HepG2 (cell line): ENCODE measurements at regions not wholly inside any gene's neighbourhood (a gene's known extent, or its start where the extent isn't known, plus 50 kb on each side); places are given as distances from the start of the nearest gene placed in this dataset.

Source experiments
- ATAC-seq: fragments of 200-7000 bp; cut with Tn5 transposase; 3 replicates; pipeline ENCODE4 v1.9.1; 2020; ENCODE audit warnings: mild to moderate bottlenecking, moderate library complexity
- BruUV-seq: library from RNA; stranded (reverse); fragments of 400-500 nt; replicated peaks from 2 replicates; lab custom pipeline; 2021; lab: Mats Ljungman, UMichigan
- CTCF ChIA-PET: fragments of 300-600 bp; formaldehyde crosslinking; extraction: SDS; loops from one replicate; lab custom pipeline; 2021; ENCODE audit warnings: low total read pairs, inconsistent platforms, low intra/inter-chr PET ratio; lab: Yijun Ruan, JAX
- POLR2A ChIA-PET: fragments of 350-600 bp; sonication (Branson Sonifier 250); formaldehyde crosslinking; loops from one replicate; lab custom pipeline; 2020; ENCODE audit warnings: antibody characterized with exemption, inconsistent platforms; lab: Yijun Ruan, JAX
- DNase-seq: peaks from one replicate; pipeline ENCODE4 v3.0.0-alpha.2; 2015; ENCODE audit warnings: low spot score
- FAIRE-seq: peaks from 3 replicates; lab custom pipeline; 2011; peaks lifted over from hg19 to GRCh38; lab: Jason Lieb, UNC
- H2AFZ ChIP-seq: one replicate; pipeline ENCODE4 v1.6.1; 2011; ENCODE audit warnings: low read length, inconsistent platforms
- H3K27ac ChIP-seq: fragments of 300-600 bp; 3 replicates; pipeline ENCODE4 v1.8.0; 2011; ENCODE audit warnings: mixed run types, mild to moderate bottlenecking, mixed read lengths, low read length, inconsistent platforms; ENCODE audit not compliant: insufficient read depth; ENCODE audit errors: extremely low read length
- H3K27me3 ChIP-seq, 2 experiments: fragments of 200-600 bp in 1 of 2; 2 replicates in 1 of 2; 3 replicates in 1 of 2; pipeline versions ENCODE4 v1.6.0 to v1.8.0; 2011; ENCODE audit warnings: low read length in 2 of 2, mild to moderate bottlenecking in 2 of 2, moderate library complexity in 2 of 2, inconsistent platforms in 1 of 2; ENCODE audit not compliant: insufficient read depth in 2 of 2, control insufficient read depth in 1 of 2
- H3K36me3 ChIP-seq, 2 experiments: fragments of 200-600 bp in 1 of 2; replicated peaks in 1 of 2; 2 replicates in 1 of 2; 3 replicates in 1 of 2; pipeline versions ENCODE4 v1.5.1 to v1.8.0; 2011; ENCODE audit warnings: low read length in 2 of 2, inconsistent platforms in 1 of 2; ENCODE audit not compliant: insufficient read depth in 2 of 2, control insufficient read depth in 1 of 2
- H3K4me1 ChIP-seq: 2 replicates; pipeline ENCODE4 v1.5.1; 2012; ENCODE audit warnings: low read length, inconsistent platforms; ENCODE audit not compliant: insufficient read depth
- H3K4me2 ChIP-seq: 2 replicates; pipeline ENCODE4 v1.6.0; 2011; ENCODE audit warnings: low read depth, low read length, inconsistent platforms
- H3K4me3 ChIP-seq, 3 experiments: fragments of 200-600 bp in 1 of 3; sonication (generic), shearing (Covaris generic) in 1 of 3; replicated peaks in 1 of 3; 2 replicates each; pipeline ENCODE4 v1.5.1; 2011 to 2016; ENCODE audit warnings: low read length in 3 of 3, inconsistent platforms in 2 of 3, low read depth in 2 of 3, mild to moderate bottlenecking in 2 of 3, control low read depth in 1 of 3, mixed read lengths in 1 of 3; ENCODE audit not compliant: insufficient read depth in 1 of 3
- H3K79me2 ChIP-seq: one replicate; pipeline ENCODE4 v1.6.1; 2011; ENCODE audit warnings: low read length, inconsistent platforms; ENCODE audit not compliant: insufficient read depth
- H3K9ac ChIP-seq: 2 replicates; pipeline ENCODE4 v1.6.0; 2011; ENCODE audit warnings: mild to moderate bottlenecking, low read depth, low read length, inconsistent platforms; ENCODE audit not compliant: insufficient read depth
- H3K9me3 ChIP-seq: 2 replicates; pipeline ENCODE4 v1.5.1; 2012; ENCODE audit warnings: mild to moderate bottlenecking, low read length
- H4K20me1 ChIP-seq: 2 replicates; pipeline ENCODE4 v1.6.0; 2011; ENCODE audit warnings: inconsistent platforms, mild to moderate bottlenecking, low read length, moderate library complexity; ENCODE audit not compliant: insufficient read depth
- ATRX ChIP-seq: sonication (generic); formaldehyde crosslinking; IDR thresholded peaks from 2 replicates; pipeline ENCODE4 v1.4.0; 2020; ENCODE audit warnings: missing genetic modification reagents, borderline replicate concordance
- GABPB1 ChIP-seq: IDR thresholded peaks from 2 replicates; pipeline ENCODE4 v1.6.1; 2016; ENCODE audit warnings: mild to moderate bottlenecking, missing genetic modification reagents, moderate library complexity, missing compliant biosample characterization
- GMEB2 ChIP-seq: IDR thresholded peaks from 2 replicates; pipeline ENCODE4 v1.6.1; 2016; ENCODE audit warnings: missing biosample characterization, missing genetic modification reagents, low read depth
- KAT7 ChIP-seq: IDR thresholded peaks from 2 replicates; pipeline ENCODE4 v1.6.1; 2018; ENCODE audit warnings: borderline replicate concordance, missing compliant biosample characterization
- NCOA2 ChIP-seq: sonication (generic); formaldehyde crosslinking; IDR thresholded peaks from 2 replicates; pipeline ENCODE4 v1.8.0; 2022; ENCODE audit warnings: inconsistent platforms
- REST ChIP-seq, 2 experiments: IDR thresholded peaks; 2 replicates each; pipeline ENCODE4 v1.6.1; 2011 to 2012; ENCODE audit warnings: low read length in 2 of 2, borderline replicate concordance in 1 of 2, low read depth in 1 of 2, mild to moderate bottlenecking in 1 of 2, moderate library complexity in 1 of 2
- ZBTB25 ChIP-seq: IDR thresholded peaks from 2 replicates; pipeline ENCODE4 v1.6.1; 2018; ENCODE audit warnings: missing genetic modification reagents
- ZNF225 ChIP-seq: sonication (generic); formaldehyde crosslinking; IDR thresholded peaks from 2 replicates; pipeline ENCODE4 v1.4.0; 2020; ENCODE audit warnings: mild to moderate bottlenecking, missing genetic modification reagents
- ZNF292 ChIP-seq: sonication (generic); formaldehyde crosslinking; IDR thresholded peaks from 2 replicates; pipeline ENCODE4 v1.8.1; 2022; ENCODE audit warnings: mild to moderate bottlenecking, low read depth, missing genetic modification reagents, borderline replicate concordance
- ZNF563 ChIP-seq: sonication (generic); formaldehyde crosslinking; IDR thresholded peaks from 2 replicates; pipeline ENCODE4 v1.8.0; 2022; ENCODE audit warnings: mild to moderate bottlenecking, moderate library complexity, missing genetic modification reagents
- ZNF598 ChIP-seq: sonication (generic); formaldehyde crosslinking; IDR thresholded peaks from 2 replicates; pipeline ENCODE4 v1.5.1; 2020; ENCODE audit warnings: mild to moderate bottlenecking, missing genetic modification reagents, borderline replicate concordance
- in situ Hi-C: cut with HindIII; loops from 2 replicates; pipeline ENCODE4 v1.10.0; 2017; ENCODE audit warnings: low pct_unique_long_range_greater_than_20kb; ENCODE audit not compliant: extremely low pct_ligation_motif_present
- intact Hi-C: fragments of 100-400 bp; cut with micrococcal nuclease; formaldehyde crosslinking; loops from one replicate; pipeline ENCODE4 v1.10.0; 2022; ENCODE audit not compliant: unreplicated experiment
- TF ChIP-seq, protein P1 (sequence below): sonication (generic); formaldehyde crosslinking; IDR thresholded peaks from 2 replicates; pipeline ENCODE4 v1.8.0; 2022; ENCODE audit warnings: missing genetic modification reagents, mild to moderate bottlenecking, inconsistent platforms, borderline replicate concordance
- TF ChIP-seq, protein P2 (sequence below), 2 experiments: sonication (generic) in 1 of 2; formaldehyde crosslinking in 1 of 2; IDR thresholded peaks; 2 replicates each; pipeline versions ENCODE4 v1.4.0 to v1.6.1; 2016 to 2020; ENCODE audit warnings: borderline replicate concordance in 1 of 2, low read depth in 1 of 2, mild to moderate bottlenecking in 1 of 2, missing genetic modification reagents in 1 of 2

- Histone ChIP-seq H3K27me3 (no peaks in the 10 kb centered on the region; a peak in 1 of 5 replicates), H3K4me3 (no peak overlapping the region), H3K4me1 (no peaks in the 10 kb centered on the region), H2AFZ (no peak overlapping the region), H3K36me3 (no peaks in the 10 kb centered on the region), H4K20me1 (no peaks in the 10 kb centered on the region), H3K27ac (no peak overlapping the region), H3K9me3 (no peaks in the 10 kb centered on the region), H3K4me2 (no peak overlapping the region), H3K9ac (no peak overlapping the region), H3K79me2 (no peaks in the 10 kb centered on the region)
- DNase-seq = no peak
- in situ Hi-C loops = no loop called here
- ATAC-seq = no peak
- BruUV-seq = no TSS peak
- intact Hi-C loops = no loop called here
- POLR2A ChIA-PET = no interaction called here
- CTCF ChIA-PET = no interaction called here
- no peak for FAIRE-seq
- TF ChIP-seq KAT7 (CRISPR knock-in tag) (no peak), ZNF598 (CRISPR knock-in tag) (no peak), REST (IDR thresholded peaks at IDR 0.05; ENCODE audit: borderline replicate concordance in 1 of 2, low read depth in 1 of 2, low read length in 2 of 2) (no peak), GMEB2 (no peak), ATRX (CRISPR knock-in tag) (no peak), ZBTB25 (CRISPR knock-in tag) (no peak), ZNF225 (CRISPR knock-in tag) (no peak), ZNF292 (CRISPR knock-in tag) (no peak), ZNF563 (CRISPR knock-in tag) (no peak), NCOA2 (CRISPR knock-in tag) (no peak), GABPB1 (CRISPR knock-in tag) (no peak)
- TF ChIP-seq, protein P1, sequence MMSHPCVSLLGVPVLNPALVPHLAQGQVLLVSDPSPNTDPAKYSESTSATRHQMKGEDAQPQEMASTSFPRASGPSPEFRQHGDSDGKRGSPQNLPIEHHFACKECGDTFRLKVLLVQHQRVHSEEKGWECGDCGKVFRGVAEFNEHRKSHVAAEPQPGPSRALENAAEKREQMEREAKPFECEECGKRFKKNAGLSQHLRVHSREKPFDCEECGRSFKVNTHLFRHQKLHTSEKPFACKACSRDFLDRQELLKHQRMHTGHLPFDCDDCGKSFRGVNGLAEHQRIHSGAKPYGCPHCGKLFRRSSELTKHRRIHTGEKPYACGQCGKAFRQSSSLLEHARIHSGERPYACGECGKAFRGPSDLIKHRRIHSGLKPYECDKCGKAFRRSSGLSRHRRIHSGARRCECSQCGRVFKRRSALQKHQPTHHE (CRISPR knock-in tag) = no peak
- TF ChIP-seq, protein P2, sequence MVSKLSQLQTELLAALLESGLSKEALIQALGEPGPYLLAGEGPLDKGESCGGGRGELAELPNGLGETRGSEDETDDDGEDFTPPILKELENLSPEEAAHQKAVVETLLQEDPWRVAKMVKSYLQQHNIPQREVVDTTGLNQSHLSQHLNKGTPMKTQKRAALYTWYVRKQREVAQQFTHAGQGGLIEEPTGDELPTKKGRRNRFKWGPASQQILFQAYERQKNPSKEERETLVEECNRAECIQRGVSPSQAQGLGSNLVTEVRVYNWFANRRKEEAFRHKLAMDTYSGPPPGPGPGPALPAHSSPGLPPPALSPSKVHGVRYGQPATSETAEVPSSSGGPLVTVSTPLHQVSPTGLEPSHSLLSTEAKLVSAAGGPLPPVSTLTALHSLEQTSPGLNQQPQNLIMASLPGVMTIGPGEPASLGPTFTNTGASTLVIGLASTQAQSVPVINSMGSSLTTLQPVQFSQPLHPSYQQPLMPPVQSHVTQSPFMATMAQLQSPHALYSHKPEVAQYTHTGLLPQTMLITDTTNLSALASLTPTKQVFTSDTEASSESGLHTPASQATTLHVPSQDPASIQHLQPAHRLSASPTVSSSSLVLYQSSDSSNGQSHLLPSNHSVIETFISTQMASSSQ (IDR thresholded peaks at IDR 0.05; ENCODE audit: low read depth) = no peak
- TF ChIP-seq, protein P2 (CRISPR knock-in tag; IDR thresholded peaks at IDR 0.05; ENCODE audit: borderline replicate concordance) = no peak
Measured at GRCh38 chr5:68011801-68012200, 203.8 kb upstream of the PIK3R1 start.
